ENCODE measurements at regions not wholly inside any gene's neighbourhood (a gene's known extent, or its start where the extent isn't known, plus 50 kb on each side); places are given as distances from the start of the nearest gene placed in this dataset.

GRCh38 chr3:134722969-134723368 lies 72.1 kb upstream of the EPHB1 start:
- Histone ChIP-seq H3K27ac (ENCODE audit: extremely low read depth, low read depth, low read length) (no peak overlapping the region), H3K36me3 (ENCODE audit: control insufficient read depth, insufficient read depth, low read length) (no peaks in the 10 kb centered on the region), H3K9ac (ENCODE audit: insufficient read depth in 1 of 2, low read depth in 2 of 2, low read length in 2 of 2) (no peak overlapping the region), H3K79me2 (ENCODE audit: control insufficient read depth, insufficient read depth, low read length) (no peaks in the 10 kb centered on the region), H3K4me3 (no peak overlapping the region), H3K9me3 (replicated peaks; ENCODE audit: control insufficient read depth, insufficient read depth, low read depth, low read length) (no peaks in the 10 kb centered on the region), H3K27me3 (ENCODE audit: control insufficient read depth in 2 of 2, insufficient read depth in 2 of 2, low read length in 2 of 2) (peaks cover 0 to 3% of the 10 kb centered on the region in 2 experiments; a peak in 1 of 5 replicates), H3K9me1 (ENCODE audit: control insufficient read depth, insufficient read depth, low read length) (no peaks in the 10 kb centered on the region), H2AFZ (ENCODE audit: low read depth, low read length) (no peak overlapping the region), H3K4me1 (replicated peaks in 1 of 2; ENCODE audit: control insufficient read depth in 2 of 2, insufficient read depth in 2 of 2, low read length in 2 of 2) (no peaks in the 10 kb centered on the region), H3K4me2 (ENCODE audit: insufficient read depth, low read length) (no peak overlapping the region), H4K20me1 (replicated peaks; ENCODE audit: control insufficient read depth, insufficient read depth, low read length) (no peaks in the 10 kb centered on the region)
- CTCF ChIA-PET (ENCODE audit: low intra/inter-chr PET ratio), result no interaction called here
- 6% methylated on average over 2 of the region's 2 CpGs for WGBS (ENCODE audit: insufficient coverage, low coverage, missing lambda C conversion rate)
- no peak for TF ChIP-seq SREBF1 (IDR thresholded peaks at IDR 0.05; ENCODE audit: borderline replicate concordance, low read depth, low read length)
- no peak for TF ChIP-seq SIN3B (IDR thresholded peaks at IDR 0.05; ENCODE audit: low read depth)
- TF ChIP-seq TRIM24 (IDR thresholded peaks at IDR 0.05), result no peak
- TF ChIP-seq ELF1 (tag; IDR thresholded peaks at IDR 0.05), result no peak
- TF ChIP-seq ZBTB34 (CRISPR knock-in tag; IDR thresholded peaks at IDR 0.05), result no peak
- no peak for TF ChIP-seq CXXC5 (CRISPR knock-in tag; IDR thresholded peaks at IDR 0.05)
- TF ChIP-seq MYC (IDR thresholded peaks at IDR 0.05; ENCODE audit: low read depth, low read length), result no peak
- no peak for TF ChIP-seq MYC (CRISPR knock-in tag; IDR thresholded peaks at IDR 0.05; ENCODE audit: borderline replicate concordance, low read depth)
- TF ChIP-seq KAT2B (IDR thresholded peaks at IDR 0.05; ENCODE audit: low read depth, low read length), result no peak
- no peak for TF ChIP-seq ZNF280B (CRISPR knock-in tag; IDR thresholded peaks at IDR 0.05)
- POLR2A ChIA-PET, result interaction anchor here (0.7 kb wide), 1 partner anchor 36 kb away, joined by 3 read pairs; no protein-coding TSS in a partner anchor
- BruUV-seq (replicated peaks), result no TSS peak
- FAIRE-seq, result no peak
- intact Hi-C loops (cut with micrococcal nuclease), result no loop called here
- no peak for ATAC-seq
- no peak for DNase-seq (ENCODE audit: extremely low read depth in 1 of 4, low spot score in 3 of 4)
- in situ Hi-C loops (cut with MboI), result no loop called here
